Chondrocyte (in vitro differentiated cells): ENCODE measurements at regions not wholly inside any gene's neighbourhood (a gene's known extent, or its start where the extent isn't known, plus 50 kb on each side); places are given as distances from the start of the nearest gene placed in this dataset.
A peak's percentile ranks its signal among the peaks of the same experiment; 100 is the strongest.
"Not testable (repeated sequence)": the region's sequence is repeated elsewhere in the genome, so short reads cannot be mapped to it uniquely, and the experiment has no call there.

ENCODE experiments used
- DNase-seq: peaks from one replicate; pipeline ENCODE4 v3.0.0; 2021; ENCODE audit warnings: mixed read lengths, low spot score
- H3K27ac Mint-ChIP-seq: one replicate; pipeline ENCODE4 v1.8.0; 2021; ENCODE audit warnings: mild to moderate bottlenecking, moderate library complexity, mixed read lengths; ENCODE audit not compliant: unreplicated experiment
- H3K27me3 Mint-ChIP-seq: 2 replicates; pipeline ENCODE4 v1.8.0; 2021; ENCODE audit warnings: low read depth, mixed read lengths
- H3K36me3 Mint-ChIP-seq: 2 replicates; pipeline ENCODE4 v1.8.0; 2021; ENCODE audit warnings: low read depth, mixed read lengths
- H3K4me1 Mint-ChIP-seq: 2 replicates; pipeline ENCODE4 v1.8.0; 2021; ENCODE audit warnings: low read depth, mild to moderate bottlenecking, mixed read lengths
- H3K4me3 Mint-ChIP-seq: one replicate; pipeline ENCODE4 v1.8.0; 2021; ENCODE audit warnings: mild to moderate bottlenecking, moderate library complexity, mixed read lengths; ENCODE audit not compliant: unreplicated experiment
- H3K9me3 Mint-ChIP-seq: 2 replicates; pipeline ENCODE4 v1.8.0; 2021; ENCODE audit warnings: low read depth, mixed read lengths
- TF ChIP-seq, protein P1 (sequence below): fragments of 200-600 bp; sonication (generic); IDR thresholded peaks from 2 replicates; pipeline ENCODE4 v1.5.0; 2021; ENCODE audit warnings: antibody characterized with exemption, mild to moderate bottlenecking, moderate library complexity

DNA sequence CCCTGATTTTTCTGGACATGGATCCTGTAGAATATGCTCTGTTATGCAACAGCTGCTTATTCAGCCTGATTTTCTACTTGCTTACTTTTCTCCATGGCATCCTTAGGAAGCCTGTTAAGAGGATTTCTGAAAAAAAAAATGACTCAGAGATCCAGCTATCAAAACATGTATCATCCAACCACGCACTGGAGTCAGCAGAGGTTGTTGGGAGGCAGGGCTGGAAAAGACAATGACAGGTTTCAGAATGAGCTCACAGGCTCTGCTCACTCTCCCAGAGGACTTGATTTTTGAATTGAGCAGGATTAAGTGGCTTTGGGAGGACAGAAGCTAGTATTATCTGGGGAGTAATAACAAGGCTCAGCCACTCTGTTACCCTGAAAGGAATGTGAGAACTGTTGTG is 742.3 kb downstream of the PRIM2 start:
- H3K36me3 Mint-ChIP-seq, H3K4me3 Mint-ChIP-seq, DNase-seq, H3K27ac Mint-ChIP-seq, H3K27me3 Mint-ChIP-seq, H3K4me1 Mint-ChIP-seq: not testable (repeated sequence)
- peaks cover 18% of the 10 kb centered on the region for H3K9me3 Mint-ChIP-seq

DNA sequence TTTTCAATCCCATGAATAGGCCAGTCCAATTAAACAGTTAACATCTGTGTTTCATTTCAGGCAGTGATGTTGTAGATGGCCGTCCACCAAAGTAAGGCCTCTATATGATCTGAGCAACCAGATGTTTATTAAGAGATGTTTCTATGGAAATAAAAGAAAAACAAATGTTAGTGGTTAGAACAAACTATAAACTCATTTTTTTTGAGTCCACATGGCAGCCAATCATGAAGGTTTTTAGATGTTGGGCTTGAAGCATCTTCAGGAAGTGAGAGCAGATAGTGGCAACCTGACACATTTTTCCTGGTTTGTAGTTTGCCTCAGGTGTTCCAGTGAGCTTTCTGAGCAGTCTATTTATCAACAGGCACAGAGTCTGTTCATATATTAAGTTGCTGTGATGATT is 746.1 kb downstream of the PRIM2 start:
- not testable (repeated sequence) for DNase-seq, H3K4me3 Mint-ChIP-seq, H3K36me3 Mint-ChIP-seq, H3K9me3 Mint-ChIP-seq, H3K27ac Mint-ChIP-seq, H3K27me3 Mint-ChIP-seq, H3K4me1 Mint-ChIP-seq

DNA sequence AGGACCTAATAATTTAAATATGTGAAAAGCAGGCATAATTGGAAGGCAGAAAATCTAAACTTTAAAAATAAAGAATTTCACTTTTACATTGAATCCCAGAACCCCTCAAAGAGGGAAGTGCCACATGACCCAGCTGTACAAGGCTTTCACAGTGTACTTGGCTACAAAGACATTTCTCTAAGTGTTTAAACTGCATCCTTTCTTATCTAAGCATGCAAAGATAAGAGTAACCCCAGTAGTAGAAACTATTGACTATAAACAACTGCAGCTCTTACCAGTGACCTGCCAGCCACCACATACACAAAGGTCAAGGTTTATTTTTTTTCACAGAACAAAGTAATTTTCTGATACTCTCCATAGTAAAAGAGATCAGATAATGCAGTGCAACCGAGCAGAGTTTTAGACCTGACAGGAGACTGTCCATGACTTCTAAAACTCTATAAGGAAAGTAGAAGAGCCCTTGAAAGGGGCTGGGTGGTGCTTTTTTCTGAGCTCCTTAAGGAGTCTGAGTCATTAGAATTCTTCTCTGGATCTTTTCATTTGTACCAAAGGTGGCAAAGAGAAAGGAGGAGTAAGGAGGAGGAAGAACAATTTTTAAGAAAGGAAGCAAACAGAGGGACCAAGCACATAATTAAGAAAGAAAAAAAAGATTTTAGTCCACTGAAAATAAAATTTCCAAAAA is 750.6 kb downstream of the PRIM2 start:
- H3K27ac Mint-ChIP-seq, DNase-seq, H3K27me3 Mint-ChIP-seq, H3K4me3 Mint-ChIP-seq, H3K9me3 Mint-ChIP-seq, H3K4me1 Mint-ChIP-seq, H3K36me3 Mint-ChIP-seq: not testable (repeated sequence)

DNA sequence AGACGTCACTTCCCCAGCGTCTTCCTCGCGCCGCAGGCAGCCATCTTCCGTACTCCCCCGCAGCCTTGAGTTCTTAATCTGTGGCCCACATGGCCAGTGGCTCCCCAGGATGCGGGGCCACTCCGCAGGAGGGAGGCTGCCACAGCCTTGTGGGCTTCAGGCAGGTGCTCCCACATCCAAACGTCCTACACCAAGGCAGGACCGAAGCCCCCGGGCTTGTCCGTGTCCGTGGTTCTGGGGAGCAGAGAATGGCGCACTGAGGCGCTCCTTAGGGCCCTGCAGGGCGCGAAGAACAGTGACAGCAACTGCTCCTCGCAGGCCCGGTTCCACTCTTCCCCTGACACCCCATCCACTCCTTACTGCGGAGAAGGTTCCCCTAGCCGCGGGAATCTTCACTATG is 755.8 kb downstream of the PRIM2 start:
- Mint-ChIP-seq H3K27me3 (no peaks in the 10 kb centered on the region), H3K4me3 (no peak overlapping the region), H3K36me3 (no peaks in the 10 kb centered on the region), H3K9me3 (peaks cover 4% of the 10 kb centered on the region), H3K27ac (no peak overlapping the region), H3K4me1 (no peaks in the 10 kb centered on the region)
- DNase-seq: peak; percentile 59
- TF ChIP-seq, protein P1, sequence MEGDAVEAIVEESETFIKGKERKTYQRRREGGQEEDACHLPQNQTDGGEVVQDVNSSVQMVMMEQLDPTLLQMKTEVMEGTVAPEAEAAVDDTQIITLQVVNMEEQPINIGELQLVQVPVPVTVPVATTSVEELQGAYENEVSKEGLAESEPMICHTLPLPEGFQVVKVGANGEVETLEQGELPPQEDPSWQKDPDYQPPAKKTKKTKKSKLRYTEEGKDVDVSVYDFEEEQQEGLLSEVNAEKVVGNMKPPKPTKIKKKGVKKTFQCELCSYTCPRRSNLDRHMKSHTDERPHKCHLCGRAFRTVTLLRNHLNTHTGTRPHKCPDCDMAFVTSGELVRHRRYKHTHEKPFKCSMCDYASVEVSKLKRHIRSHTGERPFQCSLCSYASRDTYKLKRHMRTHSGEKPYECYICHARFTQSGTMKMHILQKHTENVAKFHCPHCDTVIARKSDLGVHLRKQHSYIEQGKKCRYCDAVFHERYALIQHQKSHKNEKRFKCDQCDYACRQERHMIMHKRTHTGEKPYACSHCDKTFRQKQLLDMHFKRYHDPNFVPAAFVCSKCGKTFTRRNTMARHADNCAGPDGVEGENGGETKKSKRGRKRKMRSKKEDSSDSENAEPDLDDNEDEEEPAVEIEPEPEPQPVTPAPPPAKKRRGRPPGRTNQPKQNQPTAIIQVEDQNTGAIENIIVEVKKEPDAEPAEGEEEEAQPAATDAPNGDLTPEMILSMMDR: no peak

DNA sequence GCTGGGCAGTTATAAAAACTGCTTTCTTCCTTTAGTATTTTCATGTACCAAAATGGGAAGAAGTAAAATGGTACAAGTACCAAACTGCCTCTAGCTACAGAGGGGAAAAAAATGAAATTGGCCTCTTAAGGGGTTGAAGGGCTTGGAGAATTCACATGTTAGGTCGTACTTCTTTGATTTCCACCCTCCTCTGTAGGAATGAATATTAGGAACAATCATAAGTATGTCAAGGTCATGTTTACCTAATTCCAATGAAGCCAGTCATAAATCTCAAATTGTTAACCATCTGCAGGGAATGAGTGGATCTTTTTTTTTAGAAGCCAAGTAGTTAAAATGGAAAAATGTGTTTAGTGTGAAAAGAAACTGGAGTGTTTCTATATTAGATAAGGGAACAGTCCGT is 772.6 kb downstream of the PRIM2 start:
- H3K4me1 Mint-ChIP-seq, DNase-seq, H3K36me3 Mint-ChIP-seq, H3K27ac Mint-ChIP-seq, H3K4me3 Mint-ChIP-seq, H3K27me3 Mint-ChIP-seq, H3K9me3 Mint-ChIP-seq: not testable (repeated sequence)

DNA sequence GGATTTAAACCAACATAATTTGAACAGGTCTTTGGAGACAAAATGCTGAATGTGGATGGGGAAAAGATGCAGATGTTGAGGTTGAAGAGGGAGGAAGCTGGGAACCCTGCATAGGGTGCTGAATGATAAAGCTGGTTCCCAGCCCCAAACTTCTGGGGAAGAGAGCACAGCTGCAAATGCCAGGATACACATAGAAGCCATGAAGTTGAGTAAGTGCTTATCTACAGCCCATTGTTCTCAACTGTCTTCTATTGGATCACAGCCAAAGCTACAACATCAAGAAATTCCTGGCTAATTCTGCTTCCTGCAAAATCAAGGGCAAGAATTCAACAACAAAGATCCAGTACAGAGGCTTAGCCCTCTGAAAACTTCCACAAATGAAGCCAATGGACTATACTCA is 779.8 kb downstream of the PRIM2 start:
- H3K4me1 Mint-ChIP-seq, H3K27ac Mint-ChIP-seq, H3K4me3 Mint-ChIP-seq, H3K36me3 Mint-ChIP-seq, DNase-seq, H3K27me3 Mint-ChIP-seq: not testable (repeated sequence)
- H3K9me3 Mint-ChIP-seq: peaks cover 28% of the 10 kb centered on the region

DNA sequence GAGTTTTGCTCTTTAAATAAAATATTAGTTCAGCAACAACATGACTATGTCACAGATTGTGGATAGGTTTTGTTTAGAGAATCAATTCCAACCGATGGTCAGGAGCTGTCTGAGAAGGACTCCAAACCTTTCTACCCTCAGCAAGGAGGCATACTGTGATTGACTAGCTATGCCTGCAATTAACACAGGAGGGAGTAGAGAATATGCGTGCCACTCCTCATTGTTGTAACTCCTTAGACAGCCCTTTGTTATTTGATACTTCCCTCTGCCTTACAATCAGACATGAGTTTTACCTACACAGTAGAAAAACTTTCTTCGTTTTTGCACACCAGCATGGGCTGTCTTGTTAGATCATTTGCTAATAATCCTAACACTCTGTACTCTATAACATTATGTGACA is 796.5 kb downstream of the PRIM2 start:
- DNase-seq: no peak
- Mint-ChIP-seq H3K4me3 (no peak overlapping the region), H3K27me3 (no peaks in the 10 kb centered on the region), H3K36me3 (no peaks in the 10 kb centered on the region), H3K4me1 (no peaks in the 10 kb centered on the region), H3K27ac (no peak overlapping the region), H3K9me3 (no peaks in the 10 kb centered on the region)
- TF ChIP-seq, protein P1: no peak

DNA sequence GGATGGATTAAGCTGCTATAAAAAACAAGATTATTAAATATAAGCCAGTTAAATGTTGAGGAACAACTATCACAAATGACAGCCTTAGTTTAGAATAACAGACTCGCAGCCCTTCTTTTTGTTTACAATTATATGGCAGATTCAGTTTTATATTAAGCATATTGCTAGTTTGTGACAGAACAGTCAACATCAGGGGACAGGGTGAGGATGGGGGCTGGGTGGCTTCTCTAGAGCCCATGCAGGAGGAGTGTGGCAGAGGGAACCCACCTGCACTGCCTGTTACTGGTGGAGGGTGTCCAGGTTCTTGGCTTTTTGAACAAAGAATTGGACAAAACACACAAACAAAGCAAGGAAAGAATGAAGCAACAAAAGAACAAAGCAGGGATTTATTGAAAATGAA is 799.7 kb downstream of the PRIM2 start:
- not testable (repeated sequence) for H3K27ac Mint-ChIP-seq, DNase-seq, H3K4me3 Mint-ChIP-seq, H3K36me3 Mint-ChIP-seq, H3K9me3 Mint-ChIP-seq, H3K27me3 Mint-ChIP-seq, H3K4me1 Mint-ChIP-seq

DNA sequence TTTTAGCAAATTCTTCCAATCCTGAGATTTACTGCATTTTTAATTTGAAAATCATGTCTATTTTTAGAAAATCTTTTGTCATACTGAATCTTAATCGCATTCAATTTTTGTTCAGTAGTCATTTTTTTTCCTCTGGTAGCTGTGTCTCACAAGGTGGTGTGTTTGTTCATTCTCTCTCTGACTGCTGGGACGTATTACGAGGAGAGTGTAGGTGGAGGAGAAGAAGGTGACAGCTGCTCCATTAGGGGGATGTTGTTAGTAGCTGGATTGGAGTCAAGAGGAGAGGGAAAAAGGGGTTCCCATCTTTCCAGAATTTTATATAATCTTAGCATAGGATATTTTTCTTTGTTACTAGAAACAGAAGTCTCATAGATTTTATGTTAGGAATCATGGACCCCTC is 804.2 kb downstream of the PRIM2 start:
- H3K4me1 Mint-ChIP-seq, H3K27me3 Mint-ChIP-seq, H3K4me3 Mint-ChIP-seq, H3K36me3 Mint-ChIP-seq, DNase-seq, H3K27ac Mint-ChIP-seq, H3K9me3 Mint-ChIP-seq: not testable (repeated sequence)

DNA sequence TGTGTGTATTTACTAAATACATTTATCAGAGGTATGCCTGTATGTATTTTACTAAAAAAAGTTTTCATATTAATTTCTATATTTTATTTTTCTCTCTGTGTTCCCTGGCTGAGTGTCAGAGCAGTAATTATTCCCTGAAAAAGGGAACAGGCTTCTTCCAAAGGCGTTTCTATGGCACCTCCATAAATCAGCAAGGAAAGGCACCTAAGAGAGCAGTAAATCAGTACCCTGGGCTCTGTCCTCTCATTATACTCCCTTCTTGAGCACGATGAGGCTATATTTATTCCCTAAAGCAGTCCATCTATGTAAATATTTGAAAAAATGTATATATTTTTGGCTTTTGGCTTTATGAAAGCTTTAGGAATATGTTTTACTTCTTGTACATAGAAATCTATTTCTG is 806.3 kb downstream of the PRIM2 start:
- H3K4me1 Mint-ChIP-seq, H3K27me3 Mint-ChIP-seq, DNase-seq, H3K4me3 Mint-ChIP-seq, H3K36me3 Mint-ChIP-seq, H3K27ac Mint-ChIP-seq, H3K9me3 Mint-ChIP-seq: not testable (repeated sequence)

DNA sequence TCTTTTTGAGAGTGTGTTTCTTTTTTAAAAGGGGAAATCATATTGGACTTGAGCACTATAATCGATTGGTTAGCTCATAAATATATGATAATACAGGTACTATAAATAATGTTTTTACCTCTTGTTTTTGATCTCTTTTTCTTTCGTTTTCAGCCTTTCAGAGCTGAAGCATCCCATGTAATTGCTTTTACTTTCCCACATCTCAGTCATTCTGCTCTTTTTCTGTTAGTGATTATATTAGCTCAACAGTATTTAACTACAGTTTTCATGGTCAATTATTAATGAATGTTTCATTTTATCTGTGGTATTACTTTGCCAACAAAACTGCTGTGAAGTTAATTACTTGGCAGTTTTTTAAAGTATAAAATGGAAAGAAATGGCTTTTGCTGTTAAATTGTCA is 811.1 kb downstream of the PRIM2 start:
- peaks cover 22% of the 10 kb centered on the region for H3K9me3 Mint-ChIP-seq
- not testable (repeated sequence) for H3K27ac Mint-ChIP-seq, H3K4me3 Mint-ChIP-seq, DNase-seq, H3K4me1 Mint-ChIP-seq, H3K27me3 Mint-ChIP-seq, H3K36me3 Mint-ChIP-seq
